HCT116 (cell line): ENCODE measurements at regions not wholly inside any gene's neighbourhood (a gene's known extent, or its start where the extent isn't known, plus 50 kb on each side); places are given as distances from the start of the nearest gene placed in this dataset.

Experiments
- ATAC-seq: fragments of 200-7000 bp; cut with Tn5 transposase; 2 replicates; pipeline ENCODE4 v1.9.1; 2020; ENCODE audit warnings: mild to moderate bottlenecking, moderate library complexity
- BruUV-seq: library from RNA; stranded (reverse); fragments of 400-500 nt; replicated peaks from 2 replicates; lab custom pipeline; 2021; lab: Mats Ljungman, UMichigan
- CTCF ChIA-PET: fragments of 300-600 bp; sonication (Branson Sonifier 250); formaldehyde crosslinking; loops from one replicate; lab custom pipeline; 2021; ENCODE audit warnings: antibody characterized with exemption; lab: Charles Lee
- POLR2A ChIA-PET: fragments of 300-600, 350-600 bp; sonication (Branson Sonifier 250); formaldehyde crosslinking; loops from one replicate; lab custom pipeline; 2021; ENCODE audit warnings: antibody characterized with exemption; lab: Charles Lee
- RAD21 ChIA-PET, 2 experiments: fragments of 300-600 bp; sonication (Branson Sonifier 250); formaldehyde crosslinking; loops; one replicate each; lab custom pipeline; 2023; ENCODE audit warnings: low total read pairs in 2 of 2; ENCODE audit not compliant: uncharacterized antibody in 2 of 2, unreplicated experiment in 2 of 2, low non-redundant PET in 1 of 2; lab: Charles Lee
- DNase-seq: peaks from one replicate; pipeline ENCODE4 v3.0.0-alpha.2; 2010; ENCODE audit warnings: low read depth, low spot score
- H2AFZ ChIP-seq: fragments of 200-600 bp; shearing (Covaris generic), sonication (generic); 2 replicates; pipeline ENCODE4 v1.6.1; 2017; ENCODE audit warnings: low read depth, mixed run types, mixed read lengths, antibody characterized with exemption, low read length; ENCODE audit not compliant: poor library complexity, severe bottlenecking
- H3K27ac ChIP-seq: 2 replicates; pipeline ENCODE4 v1.5.1; 2012; ENCODE audit warnings: low read depth, low read length
- H3K27me3 ChIP-seq: fragments of 200-600 bp; sonication (generic); 2 replicates; pipeline ENCODE4 v1.6.1; 2016; ENCODE audit warnings: mixed run types, low read length, mixed read lengths; ENCODE audit not compliant: insufficient read depth
- H3K36me3 ChIP-seq, 2 experiments: fragments of 200-500 bp in 1 of 2; fragments of 200-600 bp in 1 of 2; sonication (Bioruptor generic) in 1 of 2; sonication (generic) in 1 of 2; 2 replicates each; pipeline versions ENCODE4 v1.5.1 to v1.6.1; 2014 to 2016; ENCODE audit warnings: low read length in 2 of 2, inconsistent platforms in 1 of 2, mixed read lengths in 1 of 2, mixed run types in 1 of 2; ENCODE audit not compliant: insufficient read depth in 2 of 2, control insufficient read depth in 1 of 2
- H3K4me1 ChIP-seq, 2 experiments: fragments of 200-600 bp in 1 of 2; sonication (generic) in 1 of 2; 2 replicates each; pipeline versions ENCODE4 v1.5.1 to v1.6.1; 2012 to 2017; ENCODE audit warnings: low read length in 2 of 2, inconsistent platforms in 1 of 2, mild to moderate bottlenecking in 1 of 2, mixed read lengths in 1 of 2, mixed run types in 1 of 2, moderate library complexity in 1 of 2; ENCODE audit not compliant: insufficient read depth in 2 of 2, control insufficient read depth in 1 of 2
- H3K4me2 ChIP-seq: fragments of 200-600 bp; sonication (generic); 2 replicates; pipeline ENCODE4 v1.6.1; 2017; ENCODE audit warnings: mixed run types, low read length, mixed read lengths
- H3K4me3 ChIP-seq, 2 experiments: fragments of 200-600 bp in 1 of 2; sonication (generic) in 1 of 2; replicated peaks in 1 of 2; 2 replicates each; pipeline ENCODE4 v1.5.1; 2011 to 2016; ENCODE audit warnings: low read length in 2 of 2, control low read depth in 1 of 2, low read depth in 1 of 2, mild to moderate bottlenecking in 1 of 2, mixed read lengths in 1 of 2, mixed run types in 1 of 2
- H3K79me2 ChIP-seq: fragments of 200-600 bp; sonication (generic); 2 replicates; pipeline ENCODE4 v1.6.1; 2017; ENCODE audit warnings: mild to moderate bottlenecking, mixed run types, low read length, moderate library complexity, mixed read lengths; ENCODE audit not compliant: insufficient read depth
- H3K9ac ChIP-seq: fragments of 200-600 bp; sonication (generic); 2 replicates; pipeline ENCODE4 v1.6.1; 2016; ENCODE audit warnings: low read length, mixed read lengths
- H3K9me2 ChIP-seq: fragments of 200-600 bp; sonication (generic), shearing (Covaris generic); 2 replicates; pipeline ENCODE4 v1.6.1; 2017; ENCODE audit warnings: mixed run types, mild to moderate bottlenecking, moderate library complexity; ENCODE audit not compliant: insufficient read depth
- H3K9me3 ChIP-seq, 2 experiments: fragments of 200-500 bp in 1 of 2; fragments of 200-600 bp in 1 of 2; sonication (Bioruptor generic) in 1 of 2; sonication (generic) in 1 of 2; 2 replicates each; pipeline ENCODE4 v1.6.1; 2014 to 2017; ENCODE audit warnings: low read length in 2 of 2, mixed read lengths in 2 of 2, inconsistent platforms in 1 of 2, low read depth in 1 of 2, mild to moderate bottlenecking in 1 of 2, mixed run types in 1 of 2, moderate library complexity in 1 of 2; ENCODE audit not compliant: control insufficient read depth in 1 of 2, insufficient read depth in 1 of 2
- H4K20me1 ChIP-seq: fragments of 200-600 bp; sonication (generic), shearing (Covaris generic); 2 replicates; pipeline ENCODE4 v1.6.1; 2017; ENCODE audit warnings: mixed run types, mild to moderate bottlenecking, moderate library complexity; ENCODE audit not compliant: insufficient read depth
- CBX3 ChIP-seq: IDR thresholded peaks from 2 replicates; pipeline ENCODE4 v1.6.1; 2012; ENCODE audit warnings: low read depth
- CEBPB ChIP-seq: IDR thresholded peaks from 2 replicates; pipeline ENCODE4 v1.6.1; 2012; ENCODE audit warnings: low read depth
- EZH2phosphoT487 ChIP-seq: fragments of 200-600 bp; IDR thresholded peaks from 2 replicates; pipeline ENCODE4 v1.6.1; 2018; ENCODE audit warnings: antibody characterized with exemption, borderline replicate concordance
- FOSL1 ChIP-seq: IDR thresholded peaks from 2 replicates; pipeline ENCODE4 v1.6.1; 2012; ENCODE audit warnings: low read depth
- JUND ChIP-seq: IDR thresholded peaks from 2 replicates; pipeline ENCODE4 v1.6.1; 2012
- POLR2AphosphoS5 ChIP-seq: IDR thresholded peaks from 2 replicates; pipeline ENCODE4 v1.6.1; 2011; ENCODE audit warnings: mild to moderate bottlenecking, low read depth, low read length, moderate library complexity
- SP1 ChIP-seq: IDR thresholded peaks from 2 replicates; pipeline ENCODE4 v1.6.1; 2012; ENCODE audit warnings: low read depth
- SRF ChIP-seq: IDR thresholded peaks from 2 replicates; pipeline ENCODE4 v1.6.1; 2012; ENCODE audit warnings: low read depth
- TCF7L2 ChIP-seq: IDR thresholded peaks from 2 replicates; pipeline ENCODE4 v1.7.0; 2011; ENCODE audit warnings: borderline replicate concordance, inconsistent platforms; ENCODE audit not compliant: insufficient read depth, insufficient read length; ENCODE audit errors: extremely low read depth
- ZFX ChIP-seq: fragments of 450-650 bp; IDR thresholded peaks from 2 replicates; pipeline ENCODE4 v1.6.1; 2017
- intact Hi-C: fragments of 100-400 bp; cut with micrococcal nuclease; formaldehyde crosslinking; loops from 2 replicates; pipeline ENCODE4 v1.10.0; 2022
- TF ChIP-seq, protein P1 (sequence below), 3 experiments: fragments of 200-600 bp in 1 of 3; sonication (generic) in 1 of 3; IDR thresholded peaks in 2 of 3; conservative IDR thresholded peaks in 1 of 3; 2 replicates each; pipeline ENCODE4 v1.5.1; 2012 to 2017; ENCODE audit warnings: low read depth in 2 of 3, low read length in 2 of 3, antibody characterized with exemption in 1 of 3, borderline replicate concordance in 1 of 3, control low read depth in 1 of 3, mild to moderate bottlenecking in 1 of 3, mixed read lengths in 1 of 3, mixed run types in 1 of 3, moderate library complexity in 1 of 3; ENCODE audit not compliant: insufficient read depth in 1 of 3
- TF ChIP-seq, protein P2 (sequence below): IDR thresholded peaks from 2 replicates; pipeline ENCODE4 v1.6.1; 2012
- TF ChIP-seq, protein P3 (sequence below): IDR thresholded peaks from 2 replicates; pipeline ENCODE4 v1.6.1; 2012
- TF ChIP-seq, protein P4 (sequence below): IDR thresholded peaks from 2 replicates; pipeline ENCODE4 v1.6.1; 2011; ENCODE audit warnings: mild to moderate bottlenecking, low read length, moderate library complexity; ENCODE audit not compliant: insufficient replicate concordance; ENCODE audit errors: extremely low read depth

DNA sequence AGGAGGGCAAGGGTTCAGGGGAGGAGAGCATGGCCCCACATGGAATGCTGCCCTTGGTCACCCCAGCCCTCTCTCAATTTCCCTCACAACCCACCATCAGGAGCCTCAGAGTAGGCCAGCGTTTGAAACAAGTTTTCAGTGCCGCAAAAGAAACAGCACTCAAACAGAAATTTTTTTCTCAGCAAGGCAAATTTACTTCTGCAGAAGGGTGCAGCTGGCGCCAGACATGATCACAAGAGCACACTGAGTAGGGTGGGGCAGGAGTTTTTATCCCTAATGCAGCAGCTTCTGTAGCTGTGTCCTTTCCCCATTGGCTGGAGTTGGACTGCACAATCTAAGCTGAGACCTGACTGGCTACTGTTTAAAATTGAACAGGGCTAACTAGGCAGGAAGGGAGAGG, 287.8 kb upstream of the CDYL start:
- RAD21 ChIA-PET = no interaction called here
- CTCF ChIA-PET = no interaction called here

DNA sequence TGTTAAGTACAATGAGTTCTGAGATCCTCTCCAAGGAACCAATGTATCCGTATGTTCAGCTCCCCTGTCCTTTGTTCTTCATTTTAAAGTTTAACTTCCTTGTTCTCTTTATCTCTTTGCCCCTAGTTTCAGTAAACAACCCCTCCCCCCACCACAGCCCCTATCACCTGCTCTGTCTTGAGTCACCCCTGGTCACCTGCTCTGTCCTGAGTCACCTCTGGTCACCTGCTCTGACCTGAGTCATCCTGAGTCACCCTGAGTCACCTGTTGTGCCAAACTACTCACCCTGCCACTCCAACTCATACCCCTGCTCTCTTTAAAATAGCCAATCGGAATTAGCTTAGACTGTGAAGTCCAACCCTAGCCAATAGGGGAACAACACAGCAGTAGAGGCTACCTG, 288.7 kb upstream of the CDYL start:
- DNase-seq = peak; percentile 82
- no peaks in the 10 kb centered on the region for H3K9me2 ChIP-seq
- no peaks in the 10 kb centered on the region for H4K20me1 ChIP-seq
- H2AFZ ChIP-seq = peak overlapping the region; percentile 22
- no peak overlapping the region for H3K9ac ChIP-seq
- TF ChIP-seq FOSL1 (peak; percentile 100), ZFX (no peak), SP1 (peak; percentile 87), CEBPB (0 out of 2 replicates have a peak, but pooled peaks have one; percentile 33), CBX3 (peak; percentile 91), EZH2phosphoT487 (no peak), SRF (peak; percentile 90), POLR2AphosphoS5 (peak; percentile 59; the same call in 1 of the 2 replicates), JUND (peak; percentile 97)
- TF ChIP-seq, protein P1, sequence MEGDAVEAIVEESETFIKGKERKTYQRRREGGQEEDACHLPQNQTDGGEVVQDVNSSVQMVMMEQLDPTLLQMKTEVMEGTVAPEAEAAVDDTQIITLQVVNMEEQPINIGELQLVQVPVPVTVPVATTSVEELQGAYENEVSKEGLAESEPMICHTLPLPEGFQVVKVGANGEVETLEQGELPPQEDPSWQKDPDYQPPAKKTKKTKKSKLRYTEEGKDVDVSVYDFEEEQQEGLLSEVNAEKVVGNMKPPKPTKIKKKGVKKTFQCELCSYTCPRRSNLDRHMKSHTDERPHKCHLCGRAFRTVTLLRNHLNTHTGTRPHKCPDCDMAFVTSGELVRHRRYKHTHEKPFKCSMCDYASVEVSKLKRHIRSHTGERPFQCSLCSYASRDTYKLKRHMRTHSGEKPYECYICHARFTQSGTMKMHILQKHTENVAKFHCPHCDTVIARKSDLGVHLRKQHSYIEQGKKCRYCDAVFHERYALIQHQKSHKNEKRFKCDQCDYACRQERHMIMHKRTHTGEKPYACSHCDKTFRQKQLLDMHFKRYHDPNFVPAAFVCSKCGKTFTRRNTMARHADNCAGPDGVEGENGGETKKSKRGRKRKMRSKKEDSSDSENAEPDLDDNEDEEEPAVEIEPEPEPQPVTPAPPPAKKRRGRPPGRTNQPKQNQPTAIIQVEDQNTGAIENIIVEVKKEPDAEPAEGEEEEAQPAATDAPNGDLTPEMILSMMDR (IDR thresholded peaks at IDR 0.05 in 2 of 3, conservative IDR thresholded peaks at IDR 0.05 in 1 of 3; ENCODE audit: borderline replicate concordance in 1 of 3, insufficient read depth in 1 of 3, low read depth in 2 of 3, low read length in 2 of 3) = no peak
- TF ChIP-seq, protein P2, sequence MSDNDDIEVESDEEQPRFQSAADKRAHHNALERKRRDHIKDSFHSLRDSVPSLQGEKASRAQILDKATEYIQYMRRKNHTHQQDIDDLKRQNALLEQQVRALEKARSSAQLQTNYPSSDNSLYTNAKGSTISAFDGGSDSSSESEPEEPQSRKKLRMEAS = peak; percentile 48; the same call in 1 of the 2 replicates
- TF ChIP-seq, protein P3, sequence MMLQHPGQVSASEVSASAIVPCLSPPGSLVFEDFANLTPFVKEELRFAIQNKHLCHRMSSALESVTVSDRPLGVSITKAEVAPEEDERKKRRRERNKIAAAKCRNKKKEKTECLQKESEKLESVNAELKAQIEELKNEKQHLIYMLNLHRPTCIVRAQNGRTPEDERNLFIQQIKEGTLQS = peak; percentile 61; the same call in 1 of the 2 replicates
- TF ChIP-seq, protein P4, sequence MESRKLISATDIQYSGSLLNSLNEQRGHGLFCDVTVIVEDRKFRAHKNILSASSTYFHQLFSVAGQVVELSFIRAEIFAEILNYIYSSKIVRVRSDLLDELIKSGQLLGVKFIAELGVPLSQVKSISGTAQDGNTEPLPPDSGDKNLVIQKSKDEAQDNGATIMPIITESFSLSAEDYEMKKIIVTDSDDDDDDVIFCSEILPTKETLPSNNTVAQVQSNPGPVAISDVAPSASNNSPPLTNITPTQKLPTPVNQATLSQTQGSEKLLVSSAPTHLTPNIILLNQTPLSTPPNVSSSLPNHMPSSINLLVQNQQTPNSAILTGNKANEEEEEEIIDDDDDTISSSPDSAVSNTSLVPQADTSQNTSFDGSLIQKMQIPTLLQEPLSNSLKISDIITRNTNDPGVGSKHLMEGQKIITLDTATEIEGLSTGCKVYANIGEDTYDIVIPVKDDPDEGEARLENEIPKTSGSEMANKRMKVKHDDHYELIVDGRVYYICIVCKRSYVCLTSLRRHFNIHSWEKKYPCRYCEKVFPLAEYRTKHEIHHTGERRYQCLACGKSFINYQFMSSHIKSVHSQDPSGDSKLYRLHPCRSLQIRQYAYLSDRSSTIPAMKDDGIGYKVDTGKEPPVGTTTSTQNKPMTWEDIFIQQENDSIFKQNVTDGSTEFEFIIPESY = no peak
- no peaks in the 10 kb centered on the region for H3K27me3 ChIP-seq
- no peaks in the 10 kb centered on the region for H3K79me2 ChIP-seq
- H3K4me2 ChIP-seq = peak overlapping the region; percentile 38
- H3K4me3 ChIP-seq = no peak overlapping the region
- ChIA-PET RAD21 (no interaction called here), POLR2A (no interaction called here), CTCF (no interaction called here)
- no TSS peak for BruUV-seq
- intact Hi-C loops = no loop called here
- H3K4me1 ChIP-seq = peaks cover 0 to 18% of the 10 kb centered on the region in 2 experiments; a peak in 2 of 4 replicates
- H3K9me3 ChIP-seq = peaks cover 0 to 16% of the 10 kb centered on the region in 2 experiments; a peak in 1 of 4 replicates
- H3K36me3 ChIP-seq = no peaks in the 10 kb centered on the region
- H3K27ac ChIP-seq = no peak overlapping the region
- peak; percentile 96 for ATAC-seq

More for the DNA sequence above, 287.8 kb upstream of the CDYL start:
- POLR2A ChIA-PET = no interaction called here
- Histone ChIP-seq H3K9ac (no peak overlapping the region), H3K9me2 (no peaks in the 10 kb centered on the region), H3K4me3 (no peak overlapping the region), H2AFZ (no peak overlapping the region), H3K9me3 (peaks cover 0 to 16% of the 10 kb centered on the region in 2 experiments; a peak in 1 of 4 replicates), H3K4me2 (peak overlapping the region; percentile 38; the same call in 1 of the 2 replicates), H3K36me3 (no peaks in the 10 kb centered on the region), H4K20me1 (no peaks in the 10 kb centered on the region), H3K79me2 (no peaks in the 10 kb centered on the region), H3K27ac (no peak overlapping the region), H3K4me1 (peaks cover 0 to 18% of the 10 kb centered on the region in 2 experiments; a peak in 2 of 4 replicates), H3K27me3 (no peaks in the 10 kb centered on the region)
- intact Hi-C loops = no loop called here
- peak; percentile 80 for TF ChIP-seq CBX3
- TF ChIP-seq TCF7L2 = no peak
- ATAC-seq (no peak), DNase-seq (no peak)
- BruUV-seq = no TSS peak
